ENCODE measurements at regions not wholly inside any gene's neighbourhood (a gene's known extent, or its start where the extent isn't known, plus 50 kb on each side); places are given as distances from the start of the nearest gene placed in this dataset.

- no peaks in the 10 kb centered on the region for H3K27me3 ChIP-seq (replicated peaks in 1 of 4; ENCODE audit: control insufficient read depth in 3 of 4, extremely low read depth in 1 of 4, insufficient read depth in 3 of 4, low read length in 3 of 4)
- H3K23me2 ChIP-seq (ENCODE audit: low read depth, low read length), result no peaks in the 10 kb centered on the region
- H3K79me1 ChIP-seq (ENCODE audit: low read depth, low read length), result no peaks in the 10 kb centered on the region
- no peak overlapping the region for H3K56ac ChIP-seq (replicated peaks; ENCODE audit: insufficient read length, low read depth, low read length)
- no peaks in the 10 kb centered on the region for H4K20me1 ChIP-seq (replicated peaks in 1 of 2; ENCODE audit: control insufficient read depth in 1 of 2, insufficient read depth in 2 of 2, low read length in 2 of 2)
- H2BK5ac ChIP-seq (ENCODE audit: low read depth, low read length), result no peak overlapping the region
- H4K8ac ChIP-seq (ENCODE audit: extremely low read depth, insufficient read depth, low read length), result no peak overlapping the region
- no peak overlapping the region for H3K4me3 ChIP-seq (ENCODE audit: extremely low read depth in 1 of 4, insufficient read depth in 2 of 4, low read depth in 3 of 4, low read length in 4 of 4)
- no peak overlapping the region for H3K4ac ChIP-seq (replicated peaks; ENCODE audit: insufficient read length, low read depth, low read length)
- H3K79me2 ChIP-seq (ENCODE audit: control insufficient read depth in 1 of 2, insufficient read depth in 2 of 2, low read length in 2 of 2), result no peaks in the 10 kb centered on the region
- H3K18ac ChIP-seq (ENCODE audit: extremely low read depth, low read length), result no peak overlapping the region
- no peak overlapping the region for H3K27ac ChIP-seq (ENCODE audit: low read depth, low read length)
- H3K4me2 ChIP-seq (ENCODE audit: insufficient read depth in 1 of 2, low read depth in 2 of 2, low read length in 2 of 2), result no peak overlapping the region
- ChIA-PET CTCF (ENCODE audit: partially characterized antibody) (no interaction called here), POLR2A (ENCODE audit: partially characterized antibody) (no interaction called here)
- no peak overlapping the region for H3K14ac ChIP-seq (ENCODE audit: insufficient read length)
- H2BK120ac ChIP-seq (replicated peaks; ENCODE audit: low read depth, low read length), result no peak overlapping the region
- no peak overlapping the region for H3K23ac ChIP-seq (ENCODE audit: insufficient read length)
- no peaks in the 10 kb centered on the region for H3K4me1 ChIP-seq (replicated peaks in 1 of 4; ENCODE audit: control insufficient read depth in 3 of 4, insufficient read depth in 4 of 4, low read length in 3 of 4)
- no peak overlapping the region for H4K91ac ChIP-seq (replicated peaks; ENCODE audit: insufficient read length, low read length)
- no peaks in the 10 kb centered on the region for H3K36me3 ChIP-seq (ENCODE audit: control insufficient read depth in 2 of 4, insufficient read depth in 4 of 4, low read length in 3 of 4)
- no peak overlapping the region for H4K5ac ChIP-seq (ENCODE audit: insufficient read length, low read depth, low read length)
- H2BK12ac ChIP-seq (ENCODE audit: low read depth, low read length), result no peak overlapping the region
- no peak overlapping the region for H2AK5ac ChIP-seq (ENCODE audit: low read depth, low read length)
- 94% methylated on average over 2 of the region's 2 CpGs; no CpG with 5 or more reads in 1 of the 2 experiments for WGBS, 2 experiments (ENCODE audit: extremely low coverage in 1 of 2, insufficient coverage in 1 of 2, insufficient read length in 1 of 2, insufficient replicate concordance in 2 of 2, low coverage in 1 of 2, low lambda C conversion rate in 2 of 2, missing lambda C conversion rate in 1 of 2)
- no peaks in the 10 kb centered on the region for H3K9me3 ChIP-seq (ENCODE audit: insufficient read depth in 2 of 2, low read depth in 1 of 2, low read length in 1 of 2)
- H2BK15ac ChIP-seq (ENCODE audit: low read length), result no peak overlapping the region
- DNase-seq (ENCODE audit: low read depth in 1 of 2, low spot score in 2 of 2), result no peak
- H2AFZ ChIP-seq (ENCODE audit: low read length), result no peak overlapping the region
- no peak overlapping the region for H2BK20ac ChIP-seq (ENCODE audit: low read length)
- FAIRE-seq, result no peak
- H3K9ac ChIP-seq (replicated peaks in 1 of 4; ENCODE audit: extremely low read depth in 1 of 4, low read depth in 3 of 4, low read length in 3 of 4), result no peak overlapping the region
- no peak for TF ChIP-seq YY1 (IDR thresholded peaks at IDR 0.05; ENCODE audit: low read depth, low read length)
- TF ChIP-seq POU5F1 (IDR thresholded peaks at IDR 0.05; ENCODE audit: low read depth, low read length), result no peak
- no peak for TF ChIP-seq RAD21 (IDR thresholded peaks at IDR 0.05 in 1 of 2, conservative IDR thresholded peaks at IDR 0.05 in 1 of 2; ENCODE audit: low read depth in 2 of 2, low read length in 2 of 2)
- no peak for TF ChIP-seq SAP30 (IDR thresholded peaks at IDR 0.05; ENCODE audit: insufficient read depth, insufficient replicate concordance, low read length)
- TF ChIP-seq RNF2 (IDR thresholded peaks at IDR 0.05; ENCODE audit: borderline replicate concordance, low read depth, low read length, missing control alignments, poor library complexity, severe bottlenecking), result no peak
- TF ChIP-seq KDM4A (IDR thresholded peaks at IDR 0.05; ENCODE audit: low read depth, low read length, severe bottlenecking), result no peak
- no peak for TF ChIP-seq TAF7 (optimal IDR thresholded peaks at IDR 0.05; ENCODE audit: borderline replicate concordance, low read depth, low read length)
- no peak for TF ChIP-seq SP1 (IDR thresholded peaks at IDR 0.05; ENCODE audit: low read depth, low read length)
- TF ChIP-seq SRF (IDR thresholded peaks at IDR 0.05; ENCODE audit: low read depth, low read length), result no peak
- no peak for TF ChIP-seq SIN3A (conservative IDR thresholded peaks at IDR 0.05 in 1 of 2, IDR thresholded peaks at IDR 0.05 in 1 of 2; ENCODE audit: low read depth in 1 of 2, low read length in 2 of 2)
- no peak for TF ChIP-seq JUN (IDR thresholded peaks at IDR 0.05; ENCODE audit: low read depth, low read length)
- TF ChIP-seq, protein P1, sequence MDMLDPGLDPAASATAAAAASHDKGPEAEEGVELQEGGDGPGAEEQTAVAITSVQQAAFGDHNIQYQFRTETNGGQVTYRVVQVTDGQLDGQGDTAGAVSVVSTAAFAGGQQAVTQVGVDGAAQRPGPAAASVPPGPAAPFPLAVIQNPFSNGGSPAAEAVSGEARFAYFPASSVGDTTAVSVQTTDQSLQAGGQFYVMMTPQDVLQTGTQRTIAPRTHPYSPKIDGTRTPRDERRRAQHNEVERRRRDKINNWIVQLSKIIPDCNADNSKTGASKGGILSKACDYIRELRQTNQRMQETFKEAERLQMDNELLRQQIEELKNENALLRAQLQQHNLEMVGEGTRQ (IDR thresholded peaks at IDR 0.05; ENCODE audit: low read length), result no peak
- TF ChIP-seq EGR1 (IDR thresholded peaks at IDR 0.05; ENCODE audit: borderline replicate concordance, low read depth, low read length), result no peak
These were observed 495.4 kb upstream of the MANEA start for GRCh38 chr6:95081949-95082348.
